Activated T-cell treated with anti-CD3 and anti-CD28 coated beads for 1 hour (primary cell): ENCODE measurements at regions not wholly inside any gene's neighbourhood (a gene's known extent, or its start where the extent isn't known, plus 50 kb on each side); places are given as distances from the start of the nearest gene placed in this dataset.
A peak's percentile ranks its signal among the peaks of the same experiment; 100 is the strongest.
"Not testable (repeated sequence)": the region's sequence is repeated elsewhere in the genome, so short reads cannot be mapped to it uniquely, and the experiment has no call there.

Experiments used
- DNase-seq: peaks from one replicate; pipeline ENCODE4 v3.0.0-alpha.2; 2020; ENCODE audit warnings: low read depth

DNA sequence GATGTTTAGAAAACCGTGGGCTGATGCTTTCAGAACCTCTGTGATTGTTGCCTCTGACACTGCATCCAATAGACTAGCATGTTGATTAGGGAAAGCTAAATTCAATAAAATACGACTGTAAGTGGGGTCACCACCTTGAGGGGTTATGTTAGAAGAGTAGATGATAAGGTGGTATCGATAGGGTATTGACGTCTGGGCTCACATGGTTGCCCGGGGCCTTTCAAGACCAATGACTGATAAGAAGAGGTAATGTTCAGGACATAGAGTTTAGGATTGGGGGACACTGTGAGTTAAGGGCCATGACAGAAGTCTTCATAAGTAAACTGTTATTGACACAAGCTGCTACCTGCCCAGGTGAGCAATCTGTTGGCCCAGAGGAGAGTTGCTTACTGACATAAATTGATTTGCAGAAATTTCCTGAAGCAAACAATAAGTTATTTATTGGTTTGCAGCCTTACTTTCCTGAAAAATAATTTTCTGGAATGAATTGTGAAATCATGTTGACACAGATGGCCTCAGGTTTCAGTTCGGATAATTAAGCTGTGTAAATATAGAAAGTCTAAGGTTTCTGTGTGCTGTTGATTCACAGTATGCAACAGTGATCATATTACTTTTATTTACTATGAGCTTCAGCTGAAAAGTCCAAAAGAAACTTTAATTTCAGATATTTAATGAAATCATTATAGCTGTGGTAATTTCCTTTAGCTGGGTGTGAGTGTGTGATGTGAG is 289.9 kb upstream of the PRSS16 start:
- DNase-seq, result not testable (repeated sequence)

DNA sequence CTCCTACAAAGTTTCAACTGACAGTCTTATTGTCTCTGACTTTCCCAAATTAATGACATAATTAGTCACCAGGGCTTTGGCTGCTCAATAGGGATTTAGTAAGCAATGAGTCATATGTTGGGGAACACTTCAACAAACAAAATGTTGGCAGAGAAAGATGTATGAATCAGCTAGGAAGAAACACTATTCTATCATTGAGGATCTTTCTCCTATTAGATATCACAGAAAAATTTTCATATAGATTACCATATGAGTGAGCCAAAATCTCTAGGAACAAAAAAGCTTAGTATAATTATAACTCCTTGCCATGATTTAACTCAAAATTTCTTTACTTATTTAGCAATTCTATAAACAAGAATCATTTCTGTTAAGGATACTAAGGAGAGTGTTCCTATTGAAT is 286.3 kb upstream of the PRSS16 start:
- not testable (repeated sequence) for DNase-seq

DNA sequence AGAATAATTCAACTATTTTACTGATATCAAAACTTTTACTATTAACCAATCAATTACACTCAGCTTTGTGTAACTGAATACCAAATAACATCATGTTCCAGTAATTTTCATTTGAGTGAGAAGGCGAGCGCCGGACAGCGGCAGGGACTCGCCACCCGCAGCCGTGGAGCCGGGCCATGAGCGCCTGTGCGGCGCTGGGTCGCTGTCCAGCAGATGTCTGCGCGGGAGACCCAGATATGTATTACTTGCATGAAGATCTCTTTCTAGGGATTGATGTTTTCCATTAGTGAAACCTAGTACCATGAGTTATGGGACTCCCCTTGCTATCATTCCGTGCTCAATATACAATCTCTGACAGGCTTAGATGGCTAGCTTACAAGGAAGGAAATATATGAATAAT is 245.1 kb upstream of the PRSS16 start:
- DNase-seq, result no peak

DNA sequence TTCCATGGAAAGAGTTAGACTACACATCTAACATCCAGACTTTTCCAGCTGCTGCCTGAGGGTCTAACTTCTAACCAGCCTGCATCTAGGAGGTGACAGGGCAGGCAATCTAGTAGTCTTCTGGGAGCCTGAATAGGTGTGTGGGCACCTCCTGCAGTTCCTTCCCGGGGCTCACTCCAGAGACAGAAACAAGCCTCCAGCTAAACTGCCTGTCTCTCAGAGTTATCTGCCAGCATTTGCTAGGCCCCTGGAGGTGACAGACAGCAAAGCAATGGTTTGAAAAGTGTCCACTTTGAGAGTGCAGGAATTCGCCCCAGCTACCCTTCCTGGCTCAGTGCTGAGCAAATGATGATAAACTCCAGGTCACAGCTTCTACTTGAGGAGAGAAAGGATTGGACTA is 240.5 kb upstream of the PRSS16 start:
- DNase-seq, result no peak

DNA sequence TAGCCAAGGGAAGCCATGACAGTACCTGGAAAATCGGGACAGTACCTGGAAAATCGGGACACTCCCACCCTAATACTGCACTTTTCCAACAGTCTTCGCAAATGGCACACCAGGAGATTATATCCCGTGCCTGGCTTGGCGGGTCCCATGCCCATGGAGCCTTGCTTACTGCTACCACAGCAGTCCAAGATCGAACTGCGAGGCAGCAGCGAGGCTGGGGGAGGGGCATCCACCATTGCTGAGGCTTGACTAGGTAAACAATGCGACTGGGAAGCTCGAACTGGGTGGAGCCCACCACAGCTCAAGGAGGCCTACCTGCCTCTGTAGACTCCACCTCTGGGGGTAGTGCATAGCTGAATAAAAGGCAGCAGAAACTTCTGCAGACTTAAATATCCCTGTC is 238.9 kb upstream of the PRSS16 start:
- DNase-seq, result not testable (repeated sequence)

DNA sequence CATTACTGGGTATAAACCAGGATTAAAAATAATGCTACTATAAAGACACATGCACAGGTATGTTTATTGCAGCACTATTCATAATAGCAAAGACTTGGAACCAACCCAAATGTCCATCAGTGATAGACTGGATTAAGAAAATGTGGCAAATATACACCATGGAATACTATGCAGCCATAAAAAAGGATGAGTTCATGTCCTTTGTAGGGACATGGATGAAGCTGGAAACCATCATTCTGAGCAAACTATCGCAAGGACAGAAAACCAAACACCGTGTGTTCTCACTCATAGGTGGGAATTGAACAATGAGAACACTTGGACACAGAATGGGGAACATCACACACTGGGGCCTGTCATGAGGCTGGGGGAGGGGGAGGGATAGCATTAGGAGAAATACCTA is 233.4 kb upstream of the PRSS16 start:
- not testable (repeated sequence) for DNase-seq

DNA sequence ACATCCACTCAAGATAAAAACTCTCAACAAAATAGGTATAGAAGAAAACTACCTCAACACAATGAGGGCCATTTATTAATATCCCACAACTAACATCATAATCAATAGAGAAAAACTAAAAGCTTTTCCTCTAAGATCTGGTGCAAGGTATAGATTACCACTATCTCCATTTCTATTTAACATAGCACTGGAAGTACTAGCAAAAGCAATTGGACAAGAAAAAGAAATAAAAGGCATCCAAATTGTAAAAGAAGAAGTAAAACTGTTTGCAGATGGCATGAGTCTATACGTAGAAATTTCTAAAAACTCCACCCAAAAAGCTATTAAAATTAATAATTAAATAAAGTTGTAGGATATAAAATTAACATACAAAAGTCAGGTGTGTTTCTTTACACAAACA is 230.8 kb upstream of the PRSS16 start:
- no peak for DNase-seq

DNA sequence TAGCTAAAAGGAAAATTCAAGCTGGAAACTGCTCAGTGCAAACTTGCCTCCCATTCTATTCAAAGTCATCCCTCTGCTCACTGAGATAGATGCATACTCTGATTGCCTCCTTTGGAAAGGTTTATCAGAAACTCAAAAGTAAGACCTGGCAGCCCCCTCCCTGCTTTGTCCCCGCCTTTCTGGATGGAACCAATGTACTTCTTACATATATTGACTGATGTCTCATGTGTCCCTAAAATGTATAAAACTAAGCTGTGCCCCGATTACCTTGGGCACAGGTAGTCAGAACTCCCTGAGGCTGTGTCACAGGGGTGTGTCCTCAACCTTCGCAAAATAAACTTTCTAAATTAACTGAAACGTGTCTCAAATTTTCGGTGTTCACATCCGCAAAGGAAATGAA is 229.1 kb upstream of the PRSS16 start:
- DNase-seq, result not testable (repeated sequence)

DNA sequence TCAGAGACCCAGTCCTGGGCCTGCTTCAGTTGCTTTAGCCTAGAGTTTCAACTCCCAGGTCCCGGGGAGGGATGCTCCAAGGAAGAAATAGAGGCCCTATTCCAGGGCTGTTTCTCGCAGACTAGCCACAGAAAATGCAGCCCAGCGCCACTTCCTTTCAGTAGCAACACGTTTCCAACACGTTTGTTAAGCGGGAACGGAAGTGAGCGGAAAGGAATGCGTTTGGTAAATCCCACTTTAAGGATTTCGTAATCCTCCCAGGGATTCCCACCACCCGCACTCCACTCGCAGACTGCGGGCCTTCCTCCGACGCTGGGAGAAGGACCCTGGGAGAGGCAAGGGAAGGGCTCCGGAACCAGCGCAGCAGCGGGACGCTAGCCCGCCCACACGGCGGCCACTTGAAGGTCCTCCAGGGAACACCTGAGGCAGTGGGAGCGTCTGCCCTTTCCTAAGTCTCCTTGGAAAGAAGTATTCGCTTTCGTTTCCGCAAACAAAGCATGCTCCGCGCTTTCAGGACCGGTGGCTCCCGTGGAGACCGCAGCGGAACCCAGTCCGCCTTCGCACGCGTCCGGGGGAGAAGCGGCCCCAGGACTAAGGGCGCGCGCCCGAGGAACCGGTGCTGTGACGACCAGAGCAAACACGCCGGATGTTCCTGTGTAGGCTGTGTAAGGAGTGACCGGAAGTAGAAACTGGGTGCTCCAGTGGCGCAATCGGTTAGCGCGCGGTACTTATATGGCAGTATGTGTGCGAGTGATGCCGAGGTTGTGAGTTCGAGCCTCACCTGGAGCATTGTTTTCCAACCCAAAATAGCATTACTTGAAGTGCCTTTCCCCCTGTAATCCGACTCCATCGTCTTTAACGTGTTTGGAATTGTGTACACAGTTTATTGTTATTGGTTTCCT is 227.6 kb upstream of the PRSS16 start:
- DNase-seq, result peak; percentile 6

DNA sequence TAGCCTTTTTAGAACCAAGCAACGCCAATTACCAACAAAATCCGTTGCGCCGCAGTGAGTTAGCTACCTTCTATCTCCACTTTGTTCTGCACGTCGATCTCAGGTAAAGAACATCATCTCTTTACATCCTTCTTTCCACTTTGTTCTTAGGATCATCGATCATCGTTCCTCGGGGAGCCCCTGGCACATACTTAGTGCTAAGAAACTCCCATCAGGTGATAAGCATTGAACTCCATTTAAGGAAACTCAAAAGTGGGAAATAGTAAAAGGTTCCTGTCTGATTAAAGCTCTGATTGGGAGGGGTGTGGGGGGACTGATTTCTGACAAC is 227.0 kb upstream of the PRSS16 start:
- DNase-seq, result no peak

DNA sequence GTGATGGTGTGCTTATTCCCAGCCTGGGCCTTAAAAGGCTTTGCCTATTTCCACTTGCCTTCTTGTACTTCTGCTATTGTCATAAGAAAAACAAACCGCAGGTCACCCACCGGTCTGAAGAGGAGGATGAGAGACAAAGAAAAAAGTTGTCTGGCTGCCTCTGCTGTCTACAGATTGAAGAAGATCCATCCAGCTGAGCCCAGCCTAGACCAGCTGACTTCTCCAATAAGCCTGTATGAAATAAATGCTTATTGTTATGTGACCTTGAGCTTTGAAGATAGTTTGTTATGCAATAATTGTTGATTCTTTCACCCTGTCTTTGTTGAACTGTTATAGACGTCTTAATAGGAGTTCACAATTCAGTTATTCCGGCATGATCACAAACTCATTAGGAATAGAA is 223.8 kb upstream of the PRSS16 start:
- no peak for DNase-seq

DNA sequence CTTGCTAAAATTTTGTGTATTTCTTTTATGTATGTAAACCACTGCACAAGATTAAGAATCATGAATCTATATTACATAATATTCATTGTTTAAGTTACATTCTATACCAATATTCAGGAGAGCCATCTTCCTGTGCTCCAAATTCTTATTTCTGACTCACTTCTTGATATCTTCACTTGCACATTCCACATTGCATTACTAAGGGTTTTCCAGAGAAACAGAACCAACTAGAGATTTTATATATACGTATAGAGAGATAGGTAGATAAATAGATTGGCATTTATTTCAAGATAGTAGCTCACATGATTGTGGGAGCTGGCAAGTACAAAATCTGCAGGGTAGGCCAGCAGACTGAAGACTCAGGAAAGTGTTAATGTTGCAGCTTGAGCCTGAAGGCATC is 222.2 kb upstream of the PRSS16 start:
- DNase-seq, result no peak

DNA sequence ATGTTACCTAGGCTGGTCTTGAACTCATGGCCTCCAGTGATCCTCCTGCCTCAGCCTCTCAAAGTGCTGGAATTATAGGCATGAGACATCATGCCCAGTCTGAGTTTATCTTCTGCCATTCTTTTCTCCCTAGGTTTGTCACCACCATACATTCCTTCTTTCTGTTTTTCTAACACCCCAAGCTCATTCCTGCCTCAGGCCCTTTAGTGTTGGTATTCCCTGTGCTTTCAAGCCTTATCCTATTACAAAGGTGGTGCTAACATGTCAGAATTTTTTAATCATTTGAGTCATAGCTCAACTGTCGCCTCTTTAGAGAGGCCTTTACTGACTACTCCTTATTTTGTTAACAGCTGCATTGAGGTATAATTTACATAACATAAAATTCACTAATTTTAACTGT is 221.1 kb upstream of the PRSS16 start:
- DNase-seq, result no peak

DNA sequence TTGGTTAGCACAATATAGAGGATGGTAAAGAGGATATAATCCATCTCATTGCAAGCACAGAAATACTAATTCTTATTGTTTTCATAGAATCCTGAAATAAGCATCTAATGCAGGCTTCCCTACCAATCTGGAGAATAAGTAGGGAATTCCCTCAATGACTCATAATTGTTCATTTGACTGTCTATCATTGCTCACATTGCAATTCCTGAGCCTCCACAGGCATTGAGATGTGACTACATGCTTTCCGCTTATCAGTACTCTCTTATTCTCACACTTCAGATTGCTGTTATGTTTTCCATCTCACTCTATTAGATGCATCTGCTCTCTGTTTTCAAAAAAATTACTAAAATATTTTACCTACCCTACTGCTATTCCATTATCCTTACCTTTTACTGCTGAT is 216.2 kb upstream of the PRSS16 start:
- DNase-seq, result no peak

DNA sequence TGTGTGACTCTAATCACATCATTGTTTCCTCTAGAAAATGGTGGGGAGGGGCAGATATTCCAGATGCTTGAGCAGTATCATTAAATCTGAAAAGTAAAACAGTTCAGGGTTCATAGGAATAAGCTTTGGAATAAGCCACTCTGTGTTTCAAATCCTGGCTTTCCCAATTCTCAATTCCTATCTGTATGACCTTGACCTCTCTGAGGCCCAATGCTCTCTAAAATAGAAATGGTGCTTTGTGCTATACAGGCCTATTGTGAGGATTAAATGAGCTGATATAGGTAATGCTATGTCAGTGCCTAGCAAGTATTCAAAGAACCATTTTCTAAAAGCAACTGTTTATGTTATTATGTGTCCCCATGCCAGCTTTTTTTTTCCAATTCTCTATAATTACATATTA is 209.0 kb upstream of the PRSS16 start:
- DNase-seq, result no peak

DNA sequence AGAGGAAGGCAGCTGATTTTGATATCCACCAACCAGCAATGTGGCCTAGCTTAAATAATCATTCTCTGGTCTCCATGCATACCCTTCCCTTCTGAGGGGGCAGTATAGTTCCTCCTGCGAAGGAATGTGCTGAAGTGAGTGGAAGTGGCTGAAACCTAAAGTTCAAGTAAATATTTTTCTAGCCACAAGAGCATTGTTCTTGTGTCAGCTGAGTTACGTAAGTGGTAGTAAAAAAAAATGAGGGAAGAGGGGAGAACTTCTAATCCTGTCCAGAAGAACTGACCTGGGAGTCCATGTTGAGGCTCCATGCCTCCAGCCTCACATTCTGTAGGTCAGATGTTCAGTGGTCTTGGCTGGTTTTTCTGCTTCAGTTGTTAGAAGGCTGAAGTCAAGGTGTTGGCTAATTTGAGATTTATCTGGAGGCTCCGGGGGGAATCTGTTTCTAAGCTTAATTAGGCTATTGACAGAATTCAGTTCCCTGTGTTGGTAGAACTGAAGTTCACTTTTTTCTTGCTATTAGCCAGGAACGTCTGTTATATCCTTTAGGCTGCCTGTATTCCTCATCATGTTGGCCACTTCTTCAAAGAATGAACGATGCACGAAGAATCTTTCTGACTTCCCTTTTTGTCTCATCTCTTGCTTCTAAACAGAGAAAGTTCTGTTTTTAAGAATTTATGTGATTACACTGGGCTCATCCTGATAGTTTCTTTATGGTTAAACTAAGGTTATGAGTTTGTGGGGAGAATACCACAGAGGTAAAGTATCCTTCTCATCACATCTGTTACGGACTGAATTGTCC is 207.1 kb upstream of the PRSS16 start:
- no peak for DNase-seq

DNA sequence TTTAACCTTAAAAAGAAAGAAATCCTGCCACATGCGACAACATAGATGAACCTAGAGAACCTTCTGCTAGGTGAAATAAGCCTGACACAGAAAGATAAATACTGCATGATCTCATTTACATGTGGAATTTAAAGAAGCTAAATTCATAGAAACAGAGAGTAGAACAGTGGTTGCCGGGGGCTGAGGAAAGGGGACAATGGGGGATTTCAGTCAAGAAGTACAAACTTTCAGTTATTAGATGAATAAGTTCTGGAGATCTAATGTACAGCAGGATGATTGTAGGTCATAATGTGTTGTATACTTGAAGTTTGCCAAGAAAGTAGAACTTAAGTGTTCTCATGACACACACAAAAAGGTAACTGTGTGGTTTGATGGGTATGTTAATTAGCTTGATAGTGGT is 204.3 kb upstream of the PRSS16 start:
- DNase-seq, result no peak

DNA sequence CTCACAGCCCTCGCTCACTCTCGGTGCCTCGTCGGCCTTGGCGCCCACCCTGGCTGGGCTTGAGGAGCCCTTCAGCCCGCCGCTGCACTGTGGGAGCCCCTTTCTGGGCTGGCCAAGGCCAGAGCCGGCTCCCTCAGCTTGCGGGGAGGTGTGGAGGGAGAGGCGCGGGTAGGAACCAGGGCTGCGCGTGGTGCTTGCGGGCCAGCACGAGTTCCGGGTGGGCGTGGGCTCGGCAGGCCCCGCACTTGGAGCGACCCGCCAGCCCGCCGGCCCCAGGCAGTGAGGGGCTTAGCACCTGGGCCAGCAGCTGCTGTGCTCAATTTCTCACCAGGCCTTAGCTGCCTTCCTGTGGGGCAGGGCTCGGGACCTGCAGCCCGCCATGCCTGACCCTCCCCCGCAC is 202.4 kb upstream of the PRSS16 start:
- DNase-seq, result not testable (repeated sequence)

DNA sequence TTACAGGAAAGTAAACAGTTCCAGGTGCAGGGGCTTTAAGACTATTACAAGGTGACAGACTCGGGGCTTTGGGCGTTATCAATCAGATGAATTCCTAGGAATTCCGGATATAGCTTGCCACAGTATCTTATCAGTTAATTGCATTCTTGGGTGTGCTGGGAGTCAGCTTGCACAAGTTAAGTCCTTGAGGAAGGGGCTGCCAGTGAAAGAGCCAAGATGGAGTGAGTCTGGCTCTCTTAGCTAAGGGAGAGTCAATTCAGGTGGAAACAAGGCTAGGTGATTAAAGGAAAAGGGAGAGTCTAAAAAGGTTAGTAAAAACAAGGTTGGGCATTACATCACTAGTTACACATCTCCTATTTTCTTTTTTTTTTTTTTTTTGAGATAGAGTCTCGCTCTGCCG is 199.8 kb upstream of the PRSS16 start:
- not testable (repeated sequence) for DNase-seq

DNA sequence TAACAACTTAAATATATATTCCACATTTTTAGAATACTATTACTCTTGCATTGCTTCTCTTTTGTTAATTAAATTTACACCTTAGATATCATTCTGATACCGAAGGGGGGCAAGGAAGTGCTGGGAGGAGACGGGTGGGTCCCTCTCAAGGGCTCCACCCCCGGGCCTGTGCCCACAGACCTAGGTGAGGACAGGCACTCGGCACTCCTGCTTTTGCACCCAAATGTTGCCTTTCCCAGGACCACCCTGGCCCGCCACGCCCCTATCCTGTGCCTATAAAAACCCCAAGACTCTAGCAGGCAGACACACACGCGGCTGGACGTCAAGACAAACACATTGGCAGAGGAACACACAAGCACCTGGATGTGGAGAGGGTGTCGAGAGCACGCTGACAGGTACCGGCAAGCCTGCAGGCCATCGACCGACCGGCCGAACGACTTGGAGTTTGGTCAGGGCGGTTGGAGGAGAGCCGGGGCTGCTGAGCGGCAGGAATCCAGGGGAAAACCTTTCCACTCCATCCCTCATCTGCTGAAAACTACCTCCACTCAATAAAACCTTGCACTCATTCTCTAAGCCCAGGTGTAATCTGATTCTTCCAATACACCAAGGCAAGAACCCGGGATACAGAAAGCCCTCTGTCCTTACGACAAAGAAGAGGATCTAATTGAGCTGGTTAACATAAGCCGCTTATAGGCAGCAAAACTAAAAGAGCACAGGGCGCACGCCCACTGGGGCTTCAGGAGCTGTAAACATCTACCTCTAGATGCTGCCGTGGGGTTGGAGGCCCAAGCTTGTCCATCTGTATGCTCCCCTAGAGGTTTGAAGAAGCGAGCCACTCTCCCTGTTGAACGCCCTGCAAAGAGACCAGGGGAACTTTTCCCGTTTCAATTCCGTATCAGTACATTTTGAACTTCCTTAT is 197.4 kb upstream of the PRSS16 start:
- DNase-seq, result no peak

DNA sequence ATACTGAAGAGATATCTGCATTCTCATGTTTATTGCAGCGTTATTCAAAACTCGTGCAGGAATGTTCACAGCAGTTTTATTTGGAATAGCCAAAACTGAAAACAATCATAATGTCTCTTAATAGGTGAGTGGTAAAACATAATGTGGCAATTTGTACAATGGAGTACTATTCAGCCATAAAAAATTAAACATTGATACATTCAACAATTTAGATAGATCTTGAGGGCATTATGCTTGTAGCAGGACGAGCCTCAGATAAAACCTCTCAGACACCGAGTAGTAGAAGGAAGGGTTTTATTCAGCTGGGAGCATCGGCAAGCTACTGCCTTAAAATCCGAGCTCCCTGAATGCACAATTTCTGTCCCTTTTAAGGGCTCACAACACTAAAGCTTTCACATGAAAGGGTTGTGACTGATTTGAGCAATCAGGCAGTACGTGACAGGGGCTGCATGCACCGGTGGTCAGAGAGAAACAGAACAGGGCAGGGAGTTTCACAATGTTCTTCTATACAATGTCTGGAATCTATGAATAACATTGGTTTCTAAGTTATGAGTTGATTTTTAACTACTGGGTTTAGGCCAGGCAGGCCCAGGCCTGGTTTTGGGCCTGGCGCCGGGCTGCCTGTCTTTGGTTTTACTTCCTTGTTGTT is 195.3 kb upstream of the PRSS16 start:
- DNase-seq, result not testable (repeated sequence)
